NCI-H524 (cell line): ENCODE measurements at regions not wholly inside any gene's neighbourhood (a gene's known extent, or its start where the extent isn't known, plus 50 kb on each side); places are given as distances from the start of the nearest gene placed in this dataset.

Experiments
- DNase-seq, 2 experiments: peaks; one replicate each; lab custom pipeline; 2025; lab: John Stamatoyannopoulos, UW

DNA sequence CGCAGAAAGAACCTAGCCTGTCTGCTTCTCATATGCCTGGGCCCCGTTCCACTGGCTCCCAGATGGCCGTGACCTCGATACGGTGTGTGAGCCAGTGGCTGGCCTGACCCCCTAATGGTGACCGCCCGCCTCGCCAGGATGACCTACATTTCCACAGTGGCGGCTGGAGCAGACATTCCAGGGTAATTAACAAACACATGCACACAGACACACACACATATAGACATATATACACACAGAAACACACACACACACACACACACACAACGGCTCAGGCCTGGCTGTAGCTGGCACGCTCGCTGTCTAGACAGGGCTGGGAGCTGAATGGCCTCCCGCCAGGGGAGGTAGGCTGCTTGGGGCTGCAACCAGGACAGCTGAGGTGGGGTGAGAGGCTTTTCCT, 227.1 kb downstream of the ANKRD60 start:
- no peak for DNase-seq

DNA sequence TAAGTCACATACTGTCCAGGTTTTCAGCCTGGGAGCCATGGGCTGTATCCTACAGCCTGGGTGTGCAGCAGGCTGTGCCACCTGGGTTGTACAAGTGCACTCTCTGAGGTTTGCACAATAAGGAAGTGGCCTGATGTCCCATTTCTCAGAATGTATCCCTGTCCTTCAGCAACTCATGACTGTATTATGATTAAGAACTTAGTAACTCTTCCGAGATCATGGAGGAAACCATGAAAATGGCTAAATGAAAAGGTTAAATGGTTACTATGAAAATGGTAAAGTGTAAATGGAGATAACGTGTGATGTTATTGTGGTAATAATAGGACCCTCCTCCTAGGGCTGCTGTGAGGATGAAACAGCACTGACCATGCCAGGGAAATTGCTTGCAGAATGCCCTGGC, 227.6 kb downstream of the ANKRD60 start:
- DNase-seq, result no peak

DNA sequence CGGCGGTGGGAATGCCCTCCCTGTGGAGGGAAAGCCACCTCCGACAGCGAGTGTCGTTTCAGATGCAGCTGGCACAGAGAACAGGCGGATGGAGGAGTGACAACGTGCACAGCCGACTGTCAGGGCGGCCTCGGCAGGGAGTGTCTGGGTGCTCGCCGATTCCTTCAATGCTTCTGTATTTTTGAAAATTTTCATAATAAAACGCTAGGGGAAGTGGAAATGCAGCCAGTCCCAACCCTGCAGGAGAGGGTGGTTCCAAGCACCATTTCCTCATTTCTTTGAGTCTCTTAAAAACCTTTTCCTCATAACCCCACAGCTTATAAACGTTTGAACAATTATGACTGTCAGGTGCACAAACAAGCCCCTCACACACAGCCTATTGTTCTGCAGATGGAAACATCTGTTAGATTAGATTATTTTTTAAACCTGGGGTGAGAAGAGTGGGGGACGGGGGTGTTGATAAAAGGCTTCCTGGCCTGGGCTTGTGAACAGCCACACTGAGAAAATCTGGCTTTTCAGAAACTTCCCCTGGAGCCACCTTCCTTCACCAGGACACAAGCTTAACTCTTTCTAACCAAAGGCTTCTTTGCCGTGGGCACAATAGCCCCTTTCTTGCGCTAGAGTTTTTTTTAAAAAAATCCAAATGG, 228.9 kb downstream of the ANKRD60 start:
- no peak for DNase-seq

DNA sequence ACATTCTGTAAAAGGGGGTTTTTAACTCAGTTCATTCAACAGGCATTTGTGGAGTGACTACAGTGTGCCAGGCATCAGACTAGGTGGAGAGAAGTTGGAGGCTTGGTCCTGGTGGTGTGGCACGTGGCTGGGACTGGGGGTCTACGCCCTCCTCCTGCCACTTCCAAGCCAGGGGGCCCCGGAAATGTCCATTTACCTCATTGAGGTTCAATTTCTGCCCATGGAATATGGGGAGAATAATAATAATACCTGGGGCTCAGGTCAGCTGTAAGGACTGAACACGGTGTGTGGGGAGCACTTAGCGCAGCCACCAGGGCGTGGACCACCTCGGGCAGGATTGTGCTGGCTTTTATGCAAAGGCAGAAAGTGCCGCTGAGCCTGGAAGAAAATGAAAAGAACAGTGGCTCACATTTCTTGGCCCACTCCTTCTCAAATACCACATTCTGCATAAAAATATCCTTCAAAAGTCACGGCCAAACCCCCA, 229.4 kb downstream of the ANKRD60 start:
- no peak for DNase-seq

DNA sequence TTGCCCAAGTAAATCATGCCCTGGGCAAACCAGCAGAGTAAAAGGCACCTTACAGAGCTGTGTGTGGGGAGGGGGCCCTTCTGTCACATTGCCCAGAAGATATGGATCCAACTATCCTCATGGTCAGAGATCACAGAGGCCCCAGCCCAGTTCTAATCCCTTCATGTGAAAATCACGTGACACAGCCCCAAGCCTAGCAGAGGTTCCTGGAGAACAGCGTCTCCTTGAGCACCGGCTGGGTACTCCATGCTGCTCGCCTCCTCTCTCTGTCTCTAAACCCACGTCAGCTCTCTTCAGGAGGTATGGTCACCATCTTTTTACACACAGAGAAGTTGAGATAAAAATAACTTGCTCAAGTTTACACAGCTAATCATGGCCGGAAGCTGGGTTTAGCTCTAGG, 230.2 kb downstream of the ANKRD60 start:
- no peak for DNase-seq

DNA sequence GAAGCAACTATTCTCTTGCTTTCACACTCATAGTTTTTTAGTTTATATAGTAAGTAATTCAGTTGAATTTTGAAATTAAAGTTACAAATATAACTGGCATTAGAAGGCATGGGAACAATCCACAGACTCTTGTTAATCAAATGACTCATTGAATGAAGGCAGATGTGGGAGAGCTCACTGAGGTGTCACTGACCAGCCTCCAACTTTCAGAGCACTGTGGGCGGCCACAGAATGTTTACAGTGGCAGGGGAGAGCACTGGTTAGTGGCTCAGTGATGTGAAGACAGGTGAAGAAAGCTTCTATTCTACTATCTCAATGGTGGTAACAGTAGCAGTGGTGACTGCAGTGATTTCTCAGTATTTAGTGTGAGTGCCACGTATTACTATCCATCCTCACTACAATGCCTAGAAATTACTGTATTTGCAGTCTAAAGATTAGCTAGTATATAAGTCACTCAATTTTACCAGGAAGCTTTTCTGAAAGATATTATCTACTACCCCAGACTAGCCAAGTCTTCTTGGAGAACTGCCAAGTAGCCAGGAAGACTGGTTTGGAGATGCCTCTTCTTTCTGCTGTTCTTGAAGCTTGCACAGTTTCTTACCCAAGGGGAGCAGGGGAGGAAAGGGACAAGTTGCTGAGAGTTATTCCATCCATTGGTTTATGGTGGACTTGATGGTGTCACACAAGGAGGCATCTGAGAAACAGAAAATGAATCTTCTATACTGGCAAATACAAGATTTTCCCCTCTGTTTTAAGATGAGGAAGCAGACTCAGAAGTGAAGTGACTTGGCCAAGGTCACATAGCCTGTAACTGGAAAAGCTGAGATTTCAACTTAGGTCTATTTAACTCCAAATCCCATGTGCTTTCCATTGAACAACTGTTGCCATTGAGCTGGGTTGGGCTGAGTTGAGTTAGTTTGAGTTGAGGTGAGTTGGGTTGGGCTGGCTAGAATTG, 231.2 kb downstream of the ANKRD60 start:
- DNase-seq, result no peak

DNA sequence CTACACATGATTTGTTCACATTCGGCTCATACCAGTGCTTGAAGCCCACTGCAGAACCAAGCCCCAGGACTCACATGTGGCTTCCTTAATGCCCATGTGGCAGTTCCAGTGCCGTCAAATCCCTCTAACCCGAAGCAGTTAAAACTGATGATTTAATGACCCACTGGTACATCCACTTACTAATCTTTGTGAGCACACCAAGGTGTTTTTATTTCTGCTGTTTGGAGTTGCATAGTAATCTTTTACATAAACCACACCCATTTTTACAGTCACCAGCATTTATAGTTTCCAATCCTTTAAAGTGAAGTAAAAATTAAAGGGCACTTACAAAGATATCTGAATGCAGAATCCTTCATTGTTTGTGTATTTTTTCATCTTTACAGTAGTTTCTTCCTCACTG, 232.0 kb downstream of the ANKRD60 start:
- no peak for DNase-seq

DNA sequence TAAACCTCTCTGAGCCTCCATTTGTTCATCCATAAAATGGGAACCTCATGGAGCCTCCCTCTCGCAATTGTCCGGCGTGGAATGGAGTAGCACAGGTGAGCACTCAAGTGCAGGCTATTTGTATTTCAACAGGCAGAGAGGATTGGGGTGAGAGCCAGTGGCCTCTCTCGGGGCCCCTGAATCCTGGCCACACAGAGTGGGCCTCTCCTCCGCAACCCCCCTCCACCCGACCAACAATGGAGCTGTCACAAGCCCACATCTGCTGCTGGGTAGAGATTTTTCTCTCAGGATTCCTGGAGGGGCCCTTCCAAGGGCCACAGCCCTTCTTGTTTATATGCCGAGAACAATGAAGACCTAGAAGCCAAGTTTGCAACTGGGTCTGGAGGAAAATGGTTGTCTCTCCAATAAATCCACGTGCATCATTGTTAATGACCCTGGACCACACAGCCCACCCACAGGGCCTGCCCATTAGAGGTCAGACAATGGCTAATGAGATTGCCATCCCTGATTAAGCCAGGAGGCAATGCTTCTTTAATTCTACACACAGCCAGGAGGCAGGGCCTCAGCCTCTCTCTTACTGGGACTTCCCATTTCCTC, 233.0 kb downstream of the ANKRD60 start:
- DNase-seq, result no peak

DNA sequence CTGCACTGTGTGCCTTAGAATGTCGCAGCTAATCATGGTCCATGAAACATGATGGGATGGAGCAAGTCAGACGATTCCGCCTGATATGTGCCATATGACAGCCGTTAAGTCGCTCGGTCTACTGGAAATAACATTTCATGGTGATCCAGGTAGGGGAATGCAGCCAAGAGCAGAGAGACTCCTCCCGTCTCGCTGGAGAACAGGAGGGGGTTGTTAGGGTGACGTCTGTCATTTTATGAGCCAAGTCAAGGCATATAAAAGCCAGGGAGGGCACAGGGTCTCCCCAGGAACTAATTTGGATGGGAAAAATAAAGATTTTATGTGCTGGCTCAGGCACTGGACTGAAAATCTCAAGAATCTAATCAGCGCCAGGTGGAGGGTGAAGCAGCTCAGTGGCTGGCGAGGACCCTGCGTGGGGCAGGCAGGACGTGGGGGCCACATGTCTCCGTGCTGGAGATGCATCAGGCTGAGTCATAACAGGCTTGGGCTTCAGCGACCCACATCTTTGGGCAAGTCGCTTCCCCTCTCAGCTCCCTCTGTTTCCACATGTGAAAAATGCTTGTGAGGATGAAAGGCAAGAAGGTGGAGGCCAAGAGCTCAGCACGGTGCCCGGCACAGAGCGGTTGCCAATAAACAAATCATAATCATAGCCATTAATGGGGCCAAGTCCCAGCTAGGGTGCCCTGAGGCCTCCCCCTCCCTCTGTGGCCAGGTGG, 234.6 kb downstream of the ANKRD60 start:
- no peak for DNase-seq

DNA sequence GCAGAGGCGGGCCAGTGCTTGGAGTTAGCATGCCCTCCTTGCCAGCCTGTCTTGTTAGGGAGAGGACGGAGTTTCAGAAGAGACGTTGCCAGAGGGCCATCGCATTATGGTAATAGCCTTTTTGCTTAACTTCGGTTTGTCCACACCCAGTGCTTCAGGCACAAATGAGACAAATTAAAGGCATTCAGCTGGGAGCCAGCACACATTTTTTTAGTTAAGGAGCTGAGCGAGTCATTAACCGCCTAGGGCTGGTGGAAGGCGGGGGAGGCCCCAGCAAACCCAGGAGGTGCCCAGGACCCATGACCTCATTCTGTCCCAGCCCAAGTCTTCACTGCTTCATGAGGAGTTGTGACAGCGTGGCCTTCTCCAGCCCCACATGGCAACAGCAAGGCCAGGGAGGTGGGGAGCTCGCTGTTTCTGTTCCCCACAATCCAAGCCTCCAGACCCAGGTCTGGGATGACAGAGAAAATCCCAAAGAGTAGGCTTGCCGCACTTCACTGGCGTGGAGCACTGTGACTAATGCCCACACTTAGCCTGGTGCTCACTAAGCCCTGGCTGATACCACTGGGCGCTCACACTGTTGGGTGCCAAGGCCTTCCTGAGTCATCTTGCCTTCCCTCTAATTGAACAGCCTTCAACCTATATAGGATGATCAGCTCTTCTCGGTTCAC, 237.1 kb downstream of the ANKRD60 start:
- no peak for DNase-seq

DNA sequence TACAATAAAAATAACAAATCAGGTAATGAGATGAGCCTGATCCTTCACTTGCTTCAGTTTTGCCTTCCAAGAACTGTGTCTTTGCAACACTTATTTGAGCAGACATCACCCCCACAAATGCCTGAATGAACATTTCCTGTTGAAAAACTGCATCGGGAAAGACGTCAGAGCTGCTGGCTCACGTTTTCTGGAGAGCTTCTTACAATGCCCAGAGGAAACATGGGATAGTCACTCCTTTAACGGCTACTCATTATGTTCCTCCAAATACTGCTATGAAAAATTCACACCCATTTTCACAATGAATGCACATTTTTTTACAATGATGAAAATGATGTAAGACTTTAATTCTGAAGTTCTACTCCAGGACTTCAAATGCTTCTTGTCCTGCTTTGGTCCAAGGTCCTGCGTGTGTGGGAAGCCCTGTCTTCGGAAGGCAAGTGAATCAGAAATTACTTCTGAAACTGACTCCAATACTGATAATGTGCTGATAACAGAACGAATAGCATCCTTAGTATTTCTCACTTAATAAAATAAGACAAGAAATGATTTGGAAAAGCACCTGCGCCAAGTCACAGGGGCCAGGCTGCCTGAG, 238.0 kb downstream of the ANKRD60 start:
- no peak for DNase-seq

DNA sequence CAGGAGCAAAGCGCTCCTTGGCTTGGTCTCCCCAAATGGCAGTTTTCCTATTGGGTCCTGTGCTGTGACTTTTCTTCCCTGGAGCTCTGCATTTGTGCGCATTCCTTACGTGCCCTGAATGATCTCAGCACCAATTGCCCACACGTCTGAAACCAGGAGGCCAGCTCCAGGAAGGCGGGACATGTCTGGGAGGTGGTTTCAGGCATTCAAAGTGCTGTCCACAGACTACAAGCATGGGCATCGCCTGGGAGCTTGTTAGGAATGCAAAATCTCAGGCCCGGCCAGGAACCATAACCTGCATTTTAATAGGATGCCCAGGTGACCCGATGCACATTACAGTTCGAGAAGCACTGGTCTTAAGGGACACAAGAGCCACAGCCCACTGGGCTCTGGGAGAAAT, 239.6 kb downstream of the ANKRD60 start:
- no peak for DNase-seq

DNA sequence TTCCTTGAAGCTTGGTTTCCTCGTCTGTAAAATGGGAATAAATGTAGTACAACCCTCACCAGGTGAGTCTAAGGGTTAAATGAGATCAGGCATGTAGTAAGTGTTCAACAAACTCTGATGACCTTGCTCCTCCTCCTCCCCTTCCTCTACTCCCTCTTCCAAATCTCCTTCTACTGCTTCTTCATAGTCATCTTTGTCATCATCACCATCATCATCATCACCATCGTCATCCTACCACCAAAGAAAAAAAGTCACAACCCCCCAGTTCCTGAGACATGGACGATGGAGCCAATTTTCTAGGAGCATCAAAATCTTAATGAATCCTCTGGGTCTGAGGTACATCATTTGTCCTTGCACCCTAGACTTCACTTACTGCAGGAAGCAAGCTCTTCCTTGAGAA, 240.0 kb downstream of the ANKRD60 start:
- DNase-seq, result no peak

DNA sequence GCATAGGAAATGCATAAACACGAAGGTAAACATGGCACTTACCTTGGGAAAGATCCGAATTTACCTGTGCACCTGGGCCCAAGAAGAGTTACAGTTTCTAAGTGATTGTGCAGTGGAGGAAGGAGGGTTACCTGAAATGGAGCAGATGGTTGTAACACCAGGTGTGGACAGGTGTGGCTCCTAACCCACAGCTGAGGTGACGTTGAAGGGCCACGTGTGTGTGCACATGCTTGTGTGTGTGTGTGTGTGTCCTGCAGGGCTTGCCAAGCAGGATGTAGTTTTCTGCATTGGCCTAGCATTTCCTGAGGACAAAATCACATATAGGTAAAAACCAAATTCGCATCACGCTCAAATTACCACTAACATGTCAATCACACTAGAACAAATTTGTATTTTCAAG, 240.8 kb downstream of the ANKRD60 start:
- no peak for DNase-seq

DNA sequence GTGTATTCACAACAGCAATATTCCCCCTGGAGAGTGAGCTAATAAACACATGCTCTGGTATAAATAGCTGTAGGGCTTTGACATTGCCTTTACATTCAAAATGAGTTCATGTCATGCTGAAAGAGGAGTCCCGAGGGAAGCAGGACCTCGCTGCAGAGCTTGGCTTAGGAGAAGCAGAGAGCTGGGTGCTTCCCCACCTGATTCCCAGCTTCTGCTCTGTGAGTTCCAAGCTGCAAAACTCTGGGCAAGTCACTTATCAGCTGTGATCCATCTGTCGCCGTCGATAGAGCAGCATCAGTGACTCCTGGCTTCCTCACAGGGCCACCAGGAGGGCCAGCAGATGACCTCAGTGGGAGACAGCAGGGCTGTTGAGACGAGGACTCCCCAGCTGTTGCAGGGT, 241.8 kb downstream of the ANKRD60 start:
- peak; percentile 18 to 38 for DNase-seq

DNA sequence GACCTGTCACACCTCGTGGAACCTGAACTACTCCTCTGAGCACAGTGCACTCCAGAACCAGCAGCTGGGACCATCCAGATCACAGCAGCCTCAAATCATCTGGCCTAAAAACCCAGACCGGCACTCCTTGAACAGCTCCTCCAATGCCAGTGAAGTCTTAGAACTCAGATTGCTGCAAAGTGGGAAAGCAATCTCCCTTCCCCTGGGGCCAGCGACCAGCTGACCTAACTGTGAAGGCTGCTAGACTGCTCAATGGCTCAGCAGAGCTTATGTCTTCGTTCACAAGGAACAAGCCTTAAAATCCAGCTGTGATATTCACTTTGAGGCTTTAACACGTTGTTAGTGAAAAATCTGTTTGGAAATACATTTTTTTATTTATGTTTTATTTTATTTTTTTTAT, 243.2 kb downstream of the ANKRD60 start:
- DNase-seq, result peak in 1 of 2 experiments; percentile 30

DNA sequence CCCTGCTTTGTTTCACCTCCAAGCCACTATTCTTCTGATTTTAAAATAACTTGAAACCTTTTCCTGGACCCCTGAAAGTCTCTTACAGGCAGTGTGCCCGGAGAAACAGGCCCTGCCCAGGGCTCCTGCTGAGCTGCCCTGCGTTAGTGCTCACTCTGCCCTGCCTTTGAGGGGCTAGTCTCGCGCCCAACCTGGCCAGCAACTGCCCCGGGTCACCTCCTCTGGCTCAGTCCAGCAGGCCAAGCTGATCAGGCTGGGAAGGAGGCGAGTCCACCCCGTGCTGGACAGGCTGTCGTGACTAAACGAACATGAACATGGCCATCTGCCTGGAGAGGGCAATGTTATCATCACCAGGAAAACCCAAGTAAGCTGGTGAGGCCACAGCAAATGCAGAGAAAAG, 245.4 kb downstream of the ANKRD60 start:
- no peak for DNase-seq

DNA sequence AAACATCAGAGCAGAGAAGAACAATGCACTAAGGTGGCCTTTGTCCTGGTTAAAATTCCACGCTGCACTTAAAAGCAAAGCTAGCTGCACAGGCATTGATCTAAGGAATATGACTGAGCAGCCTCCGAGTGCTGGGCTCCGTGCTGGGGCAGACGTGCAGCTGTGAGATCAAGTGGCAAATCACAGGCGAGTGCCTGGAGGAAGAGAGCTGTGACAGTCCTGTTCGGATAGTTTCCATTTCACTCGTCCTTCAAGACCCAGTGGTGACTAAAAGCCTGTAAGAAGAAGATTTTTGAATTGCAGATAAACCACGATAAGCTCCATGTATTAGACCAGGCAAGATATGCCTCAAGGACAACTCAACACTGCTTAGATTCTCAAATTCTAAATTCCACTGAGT, 247.9 kb downstream of the ANKRD60 start:
- DNase-seq, result no peak

DNA sequence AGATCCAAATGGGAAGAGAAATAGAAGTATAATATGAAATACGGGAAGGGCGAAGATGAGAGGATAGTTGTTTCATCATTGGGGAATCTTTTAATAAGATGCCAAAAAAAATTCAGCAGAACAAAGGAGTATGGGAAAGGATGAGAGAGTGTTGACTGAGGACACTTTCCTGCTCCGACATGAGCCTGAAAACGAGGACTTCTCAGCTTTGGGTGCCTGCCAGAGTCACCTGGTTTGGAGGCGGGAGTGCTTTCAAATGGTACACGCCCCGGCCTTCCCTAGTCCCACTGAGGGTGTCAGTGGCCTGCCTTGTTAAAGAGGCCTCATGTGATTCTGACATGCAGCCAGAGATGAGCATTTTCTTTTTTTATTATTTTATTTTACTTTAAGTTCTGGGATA, 250.9 kb downstream of the ANKRD60 start:
- no peak for DNase-seq

DNA sequence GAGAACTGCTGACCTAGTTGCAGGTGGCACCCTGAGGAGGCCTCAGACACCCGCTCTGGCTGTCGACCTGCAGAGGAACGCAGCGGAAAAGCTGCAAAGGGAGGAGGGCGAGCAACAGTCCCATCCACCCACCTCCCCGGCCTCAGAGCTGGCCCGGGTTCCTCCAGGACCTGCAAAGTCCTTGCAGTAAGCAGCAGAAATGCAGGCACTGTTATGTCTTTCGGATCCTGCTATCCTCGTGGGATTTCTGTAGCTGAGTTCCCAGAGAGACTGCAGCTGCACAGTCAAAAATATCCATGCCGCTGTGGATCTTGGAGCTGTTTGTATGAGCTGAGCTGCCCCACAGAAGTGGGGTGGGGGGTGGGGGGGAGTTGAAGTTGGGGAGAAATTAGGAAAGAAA, 251.3 kb downstream of the ANKRD60 start:
- no peak for DNase-seq

DNA sequence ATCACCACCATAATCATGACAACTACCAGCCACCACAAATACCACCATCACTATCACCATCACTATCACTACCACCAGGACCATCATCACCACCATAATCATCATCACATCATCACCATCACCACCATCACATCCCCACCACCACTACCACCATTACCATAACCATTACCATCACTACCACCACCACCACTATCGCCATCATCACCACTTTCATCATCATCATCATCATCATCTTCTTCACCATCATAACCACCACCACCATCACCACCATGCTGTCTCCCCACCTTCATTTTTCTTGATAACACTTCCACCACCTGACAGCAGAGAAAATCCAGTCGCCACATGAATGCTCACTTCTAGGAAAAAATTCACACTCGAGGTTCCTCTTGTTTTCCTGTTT, 253.6 kb downstream of the ANKRD60 start:
- DNase-seq, result no peak
